Smooth muscle cell (in vitro differentiated cells): ENCODE measurements at regions not wholly inside any gene's neighbourhood (a gene's known extent, or its start where the extent isn't known, plus 50 kb on each side); places are given as distances from the start of the nearest gene placed in this dataset.

Experiments
- DNase-seq: peaks from one replicate; lab custom pipeline; 2025; ENCODE audit not compliant: unreplicated experiment; lab: John Stamatoyannopoulos, UW
- H2AFZ ChIP-seq: fragments of 200-600 bp; sonication (generic); 2 replicates; pipeline ENCODE4 v1.6.0; 2016; ENCODE audit warnings: antibody characterized with exemption, low read depth, mild to moderate bottlenecking
- H3F3A ChIP-seq: fragments of 200-600 bp; sonication (generic); 2 replicates; pipeline ENCODE4 v1.6.0; 2017; ENCODE audit warnings: antibody characterized with exemption, low read depth
- H3K27ac ChIP-seq: fragments of 200-600 bp; sonication (generic); 2 replicates; pipeline ENCODE4 v1.5.1; 2016; ENCODE audit warnings: low read depth, mild to moderate bottlenecking
- H3K27me3 ChIP-seq: fragments of 200-600 bp; sonication (generic); 2 replicates; pipeline ENCODE4 v1.6.1; 2016; ENCODE audit warnings: low read depth, mild to moderate bottlenecking
- H3K36me3 ChIP-seq: fragments of 200-600 bp; sonication (generic); 2 replicates; pipeline ENCODE4 v1.5.1; 2016; ENCODE audit warnings: low read depth
- H3K4me1 ChIP-seq: fragments of 200-600 bp; sonication (generic); 2 replicates; pipeline ENCODE4 v1.5.1; 2016; ENCODE audit warnings: low read depth
- H3K4me2 ChIP-seq: fragments of 200-600 bp; sonication (generic); 2 replicates; pipeline ENCODE4 v1.6.0; 2016; ENCODE audit warnings: mild to moderate bottlenecking
- H3K4me3 ChIP-seq: fragments of 200-600 bp; sonication (generic); 2 replicates; pipeline ENCODE4 v1.5.1; 2016; ENCODE audit warnings: mild to moderate bottlenecking
- H3K79me2 ChIP-seq: fragments of 200-600 bp; sonication (generic); 2 replicates; pipeline ENCODE4 v1.6.0; 2016; ENCODE audit warnings: low read depth, mild to moderate bottlenecking
- H3K9ac ChIP-seq: fragments of 200-600 bp; sonication (generic); 2 replicates; pipeline ENCODE4 v1.6.0; 2016; ENCODE audit warnings: low read depth
- H3K9me3 ChIP-seq: fragments of 200-600 bp; sonication (generic); replicated peaks from 2 replicates; pipeline ENCODE4 v1.5.1; 2016; ENCODE audit warnings: low read depth
- H4K20me1 ChIP-seq: fragments of 200-600 bp; sonication (generic); 2 replicates; pipeline ENCODE4 v1.6.0; 2016; ENCODE audit warnings: low read depth
- CTCF ChIP-seq: fragments of 200-600 bp; sonication (generic); IDR thresholded peaks from 2 replicates; pipeline ENCODE4 v1.5.1; 2017; ENCODE audit warnings: borderline replicate concordance, mild to moderate bottlenecking, antibody characterized with exemption; ENCODE audit not compliant: insufficient read depth, poor library complexity, severe bottlenecking
- WGBS: methylation state at CpG from one replicate; pipeline ENCODE4 v1.1.7; 2016; ENCODE audit warnings: low lambda C conversion rate; 5-methylcytosine and 5-hydroxymethylcytosine counted together

- Histone ChIP-seq H3K27ac (no peak overlapping the region), H2AFZ (no peak overlapping the region), H3K4me1 (no peaks in the 10 kb centered on the region), H3K9me3 (no peaks in the 10 kb centered on the region), H3K27me3 (no peaks in the 10 kb centered on the region), H3K4me2 (no peak overlapping the region), H3K79me2 (no peaks in the 10 kb centered on the region), H3K9ac (no peak overlapping the region), H3K36me3 (no peaks in the 10 kb centered on the region), H3K4me3 (no peak overlapping the region), H4K20me1 (no peaks in the 10 kb centered on the region), H3F3A (no peaks in the 10 kb centered on the region)
- WGBS, result 87% methylated on average over 20 of the region's 22 CpGs
- DNase-seq, result no peak
- no peak for TF ChIP-seq CTCF
Observed at GRCh38 chr7:1358376-1359050, 100.8 kb downstream of the MICALL2 start.

GRCh38 chr7:1359051-1359400, 100.2 kb downstream of the MICALL2 start:
- Histone ChIP-seq H3K79me2 (no peaks in the 10 kb centered on the region), H3K9me3 (no peaks in the 10 kb centered on the region), H4K20me1 (no peaks in the 10 kb centered on the region), H3K36me3 (no peaks in the 10 kb centered on the region), H3K4me1 (no peaks in the 10 kb centered on the region), H3K9ac (no peak overlapping the region), H3K4me2 (no peak overlapping the region), H3F3A (no peaks in the 10 kb centered on the region), H3K27ac (no peak overlapping the region), H2AFZ (no peak overlapping the region), H3K4me3 (no peak overlapping the region), H3K27me3 (no peaks in the 10 kb centered on the region)
- DNase-seq, result no peak
- TF ChIP-seq CTCF, result no peak
- WGBS, result 85% methylated on average over 12 of the region's 12 CpGs

GRCh38 chr7:1359681-1360485, 99.4 kb downstream of the MICALL2 start:
- 94% methylated on average over 19 of the region's 19 CpGs for WGBS
- H3K36me3 ChIP-seq, result no peaks in the 10 kb centered on the region
- TF ChIP-seq CTCF, result no peak
- H4K20me1 ChIP-seq, result no peaks in the 10 kb centered on the region
- H3K4me3 ChIP-seq, result no peak overlapping the region
- no peaks in the 10 kb centered on the region for H3K4me1 ChIP-seq
- no peaks in the 10 kb centered on the region for H3K9me3 ChIP-seq
- H3K27me3 ChIP-seq, result no peaks in the 10 kb centered on the region
- H3K79me2 ChIP-seq, result no peaks in the 10 kb centered on the region
- DNase-seq, result no peak
- no peak overlapping the region for H2AFZ ChIP-seq
- no peaks in the 10 kb centered on the region for H3F3A ChIP-seq
- no peak overlapping the region for H3K4me2 ChIP-seq
- H3K27ac ChIP-seq, result no peak overlapping the region
- no peak overlapping the region for H3K9ac ChIP-seq
